ENCODE measurements at regions not wholly inside any gene's neighbourhood (a gene's known extent, or its start where the extent isn't known, plus 50 kb on each side); places are given as distances from the start of the nearest gene placed in this dataset.

- TF ChIP-seq POLR2AphosphoS5 (IDR thresholded peaks at IDR 0.05) (no peak), CTCF (IDR thresholded peaks at IDR 0.05) (no peak), POLR2A (IDR thresholded peaks at IDR 0.05) (no peak)
Measured at GRCh38 chr5:58073243-58073642, 386.6 kb downstream of the PLK2 start.

Data from breast epithelium (tissue), 3 donors.